Testis (tissue), 2 donors: ENCODE measurements at regions not wholly inside any gene's neighbourhood (a gene's known extent, or its start where the extent isn't known, plus 50 kb on each side); places are given as distances from the start of the nearest gene placed in this dataset.
"Not testable (repeated sequence)": the region's sequence is repeated elsewhere in the genome, so short reads cannot be mapped to it uniquely, and the experiment has no call there.

ENCODE experiments used
- DNase-seq: peaks from one replicate; pipeline ENCODE4 v3.0.0-alpha.2; 2019
- H3K27ac ChIP-seq, 2 donors: fragments of 200-600 bp; sonication (generic); one replicate each; pipeline ENCODE4 v1.5.1; 2019
- H3K27me3 ChIP-seq: fragments of 200-600 bp; sonication (generic); one replicate; pipeline ENCODE4 v1.5.1; 2019
- H3K36me3 ChIP-seq: fragments of 200-600 bp; sonication (generic); one replicate; pipeline ENCODE4 v1.5.1; 2017; ENCODE audit warnings: low read depth; ENCODE audit errors: missing control alignments
- H3K4me1 ChIP-seq: fragments of 200-600 bp; sonication (generic); one replicate; pipeline ENCODE4 v1.5.1; 2019
- H3K4me3 ChIP-seq, 2 donors: fragments of 200-600 bp; sonication (generic); one replicate each; pipeline ENCODE4 v1.5.1; 2017 to 2019
- H3K9me3 ChIP-seq: fragments of 200-600 bp; sonication (generic); one replicate; pipeline ENCODE4 v1.5.1; 2017
- CTCF ChIP-seq, 3 experiments: fragments of 450-650 bp in 2 of 3; fragments of 200-600 bp in 1 of 3; sonication (generic) in 1 of 3; IDR thresholded peaks; one replicate each; pipeline ENCODE4 v1.5.1; 2016 to 2019; ENCODE audit warnings: antibody characterized with exemption in 3 of 3, mild to moderate bottlenecking in 2 of 3, moderate library complexity in 1 of 3
- POLR2A ChIP-seq: fragments of 450-650 bp; IDR thresholded peaks from one replicate; pipeline ENCODE4 v1.6.1; 2017; ENCODE audit warnings: antibody characterized with exemption, mild to moderate bottlenecking, moderate library complexity
- WGBS, 2 donors: methylation state at CpG; one replicate each; pipeline ENCODE4 v1.1.5; 2018; 5-methylcytosine and 5-hydroxymethylcytosine counted together
- intact Hi-C: fragments of 100-400 bp; cut with DNase I; formaldehyde crosslinking; loops from one replicate; pipeline ENCODE4 v1.15.1; 2023; ENCODE audit warnings: low total_unique reads

- TF ChIP-seq POLR2A (no peak), CTCF (IDR thresholded peaks at IDR 0.05) (no peak)
Measured at GRCh38 chr1:176330782-176331181, 123.7 kb upstream of the COP1 start.

GRCh38 chr1:176325664-176326063 is 118.6 kb upstream of the COP1 start:
- WGBS, 2 donors, result 90 to 95% methylated on average over 1 of the region's 1 CpG
- Histone ChIP-seq H3K36me3 (no peaks in the 10 kb centered on the region), H3K27me3 (no peaks in the 10 kb centered on the region)

More at GRCh38 chr1:176330782-176331181, 123.7 kb upstream of the COP1 start:
- Histone ChIP-seq H3K4me1 (no peaks in the 10 kb centered on the region), H3K27ac (no peak overlapping the region), H3K27me3 (no peaks in the 10 kb centered on the region), H3K9me3 (no peaks in the 10 kb centered on the region), H3K36me3 (no peaks in the 10 kb centered on the region), H3K4me3 (no peak overlapping the region)
- intact Hi-C loops, result no loop called here
- DNase-seq, result no peak
- WGBS, 2 donors, result 28% methylated on average over 3 of the region's 3 CpGs

GRCh38 chr1:176323472-176323871 is 116.4 kb upstream of the COP1 start:
- Histone ChIP-seq H3K27me3 (no peaks in the 10 kb centered on the region), H3K9me3 (no peaks in the 10 kb centered on the region), H3K27ac (no peak overlapping the region), H3K4me3 (no peak overlapping the region), H3K4me1 (no peaks in the 10 kb centered on the region), H3K36me3 (no peaks in the 10 kb centered on the region)
- 89 to 93% methylated on average over 2 to 3 of the region's 3 CpGs for WGBS, 2 donors
- no peak for DNase-seq
- TF ChIP-seq POLR2A (no peak), CTCF (IDR thresholded peaks at IDR 0.05) (no peak)
- intact Hi-C loops, result no loop called here

More at GRCh38 chr1:176325664-176326063, 118.6 kb upstream of the COP1 start:
- Histone ChIP-seq H3K4me3 (no peak overlapping the region), H3K9me3 (no peaks in the 10 kb centered on the region), H3K27ac (no peak overlapping the region), H3K4me1 (no peaks in the 10 kb centered on the region)
- intact Hi-C loops, result no loop called here
- DNase-seq, result no peak
- TF ChIP-seq CTCF (IDR thresholded peaks at IDR 0.05), result no peak
- TF ChIP-seq POLR2A, result no peak

GRCh38 chr1:176315519-176316220 is 108.6 kb upstream of the COP1 start:
- intact Hi-C loops, result no loop called here
- no peak for DNase-seq
- H3K4me1 ChIP-seq, result no peaks in the 10 kb centered on the region
- H3K9me3 ChIP-seq, result no peaks in the 10 kb centered on the region
- WGBS, 2 donors, result 50 to 57% methylated on average over 3 of the region's 3 CpGs
- TF ChIP-seq CTCF (IDR thresholded peaks at IDR 0.05) (no peak), POLR2A (no peak)
- H3K27me3 ChIP-seq, result no peaks in the 10 kb centered on the region
- no peak overlapping the region for H3K27ac ChIP-seq
- no peak overlapping the region for H3K4me3 ChIP-seq
- no peaks in the 10 kb centered on the region for H3K36me3 ChIP-seq

- H3K4me1 ChIP-seq, H3K27me3 ChIP-seq, intact Hi-C loops, H3K9me3 ChIP-seq, H3K36me3 ChIP-seq, DNase-seq, H3K4me3 ChIP-seq, H3K27ac ChIP-seq: not testable (repeated sequence)
- WGBS, 2 donors, result 91% methylated on average over 6 of the region's 6 CpGs; no CpG with 5 or more reads in 1 of the 2 donors
Measured at GRCh38 chr1:176296602-176297001, 89.5 kb upstream of the COP1 start.
